C4-2B (cell line): ENCODE measurements at regions not wholly inside any gene's neighbourhood (a gene's known extent, or its start where the extent isn't known, plus 50 kb on each side); places are given as distances from the start of the nearest gene placed in this dataset.
"Not testable (repeated sequence)": the region's sequence is repeated elsewhere in the genome, so short reads cannot be mapped to it uniquely, and the experiment has no call there.

ENCODE experiments used
- H3K27ac ChIP-seq: fragments of 450-650 bp; 2 replicates; pipeline ENCODE4 v1.5.1; 2017
- CTCF ChIP-seq: fragments of 450-650 bp; conservative IDR thresholded peaks from 2 replicates; pipeline ENCODE4 v1.5.1; 2017; ENCODE audit warnings: mild to moderate bottlenecking
- ZFX ChIP-seq: fragments of 450-650 bp; IDR thresholded peaks from 2 replicates; pipeline ENCODE4 v1.6.1; 2017

- no peak overlapping the region for H3K27ac ChIP-seq
- TF ChIP-seq ZFX (no peak), CTCF (no peak)
Observed at GRCh38 chr5:42874621-42875198, 63.0 kb upstream of the SELENOP start.

GRCh38 chr5:42872865-42873264, 61.2 kb upstream of the SELENOP start:
- TF ChIP-seq ZFX = no peak
- no peak overlapping the region for H3K27ac ChIP-seq

- no peak overlapping the region for H3K27ac ChIP-seq
- no peak for TF ChIP-seq ZFX
- no peak for TF ChIP-seq CTCF
Observed at GRCh38 chr5:42870882-42871418, 59.3 kb upstream of the SELENOP start.

- H3K27ac ChIP-seq = not testable (repeated sequence)
Observed at GRCh38 chr5:42868417-42868816, 56.7 kb upstream of the SELENOP start.

- H3K27ac ChIP-seq = not testable (repeated sequence)
Observed at GRCh38 chr5:42864749-42865148, 53.1 kb upstream of the SELENOP start.
